ENCODE measurements at regions not wholly inside any gene's neighbourhood (a gene's known extent, or its start where the extent isn't known, plus 50 kb on each side); places are given as distances from the start of the nearest gene placed in this dataset.

GRCh38 chr18:73952296-73952946 is 195.2 kb downstream of the FBXO15 start (continued):
- TF ChIP-seq, protein P1, sequence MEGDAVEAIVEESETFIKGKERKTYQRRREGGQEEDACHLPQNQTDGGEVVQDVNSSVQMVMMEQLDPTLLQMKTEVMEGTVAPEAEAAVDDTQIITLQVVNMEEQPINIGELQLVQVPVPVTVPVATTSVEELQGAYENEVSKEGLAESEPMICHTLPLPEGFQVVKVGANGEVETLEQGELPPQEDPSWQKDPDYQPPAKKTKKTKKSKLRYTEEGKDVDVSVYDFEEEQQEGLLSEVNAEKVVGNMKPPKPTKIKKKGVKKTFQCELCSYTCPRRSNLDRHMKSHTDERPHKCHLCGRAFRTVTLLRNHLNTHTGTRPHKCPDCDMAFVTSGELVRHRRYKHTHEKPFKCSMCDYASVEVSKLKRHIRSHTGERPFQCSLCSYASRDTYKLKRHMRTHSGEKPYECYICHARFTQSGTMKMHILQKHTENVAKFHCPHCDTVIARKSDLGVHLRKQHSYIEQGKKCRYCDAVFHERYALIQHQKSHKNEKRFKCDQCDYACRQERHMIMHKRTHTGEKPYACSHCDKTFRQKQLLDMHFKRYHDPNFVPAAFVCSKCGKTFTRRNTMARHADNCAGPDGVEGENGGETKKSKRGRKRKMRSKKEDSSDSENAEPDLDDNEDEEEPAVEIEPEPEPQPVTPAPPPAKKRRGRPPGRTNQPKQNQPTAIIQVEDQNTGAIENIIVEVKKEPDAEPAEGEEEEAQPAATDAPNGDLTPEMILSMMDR (conservative IDR thresholded peaks at IDR 0.05; ENCODE audit: low read depth in 2 of 2): no peak
- TF ChIP-seq ZNF462 (CRISPR knock-in tag; IDR thresholded peaks at IDR 0.05): no peak
- TF ChIP-seq STAT1 (IDR thresholded peaks at IDR 0.05; ENCODE audit: unreplicated experiment): no peak
- TF ChIP-seq ZNF331 (CRISPR knock-in tag; IDR thresholded peaks at IDR 0.05; ENCODE audit: low read depth): no peak

GRCh38 chr18:73950116-73950700 is 197.4 kb downstream of the FBXO15 start:
- ATAC-seq (no peak), DNase-seq (ENCODE audit: low spot score) (no peak)
- no peaks in the 10 kb centered on the region for H3K27me3 ChIP-seq (ENCODE audit: insufficient read depth)
- H3K4me1 ChIP-seq (ENCODE audit: insufficient read depth): no peaks in the 10 kb centered on the region
- H3K4me2 ChIP-seq: no peak overlapping the region
- H3K4me3 ChIP-seq: no peak overlapping the region
- Mint-ChIP-seq H3K36me3 (ENCODE audit: low read depth) (no peaks in the 10 kb centered on the region; the same call in 1 of the 3 replicates), H3K9me3 (peaks cover 7% of the 10 kb centered on the region; the same call in 1 of the 3 replicates), H3K27me3 (ENCODE audit: insufficient read depth, low read depth, poor library complexity) (no peaks in the 10 kb centered on the region), H3K4me1 (peaks cover 9% of the 10 kb centered on the region; the same call in 2 of the 3 replicates), H3K4me3 (no peak overlapping the region), H3K27ac (no peak overlapping the region)
- no peak overlapping the region for H2AFZ ChIP-seq
- no peaks in the 10 kb centered on the region for H3F3A ChIP-seq (replicated peaks; ENCODE audit: low read depth)
- H3K79me2 ChIP-seq (replicated peaks; ENCODE audit: insufficient read depth): no peaks in the 10 kb centered on the region
- no peaks in the 10 kb centered on the region for H3K36me3 ChIP-seq (ENCODE audit: insufficient read depth)
- H3K9me2 ChIP-seq (ENCODE audit: insufficient read depth): no peaks in the 10 kb centered on the region; the same call in 1 of the 2 replicates
- no peaks in the 10 kb centered on the region for H4K20me1 ChIP-seq (replicated peaks; ENCODE audit: insufficient read depth)
- H3K27ac ChIP-seq (ENCODE audit: low read depth): no peak overlapping the region
- no peak for TF ChIP-seq POLR2AphosphoS5 (IDR thresholded peaks at IDR 0.05; ENCODE audit: low read depth)
- TF ChIP-seq JUNB (IDR thresholded peaks at IDR 0.05; ENCODE audit: unreplicated experiment): no peak
- no peak for TF ChIP-seq ZNF114 (CRISPR knock-in tag; IDR thresholded peaks at IDR 0.05)
- TF ChIP-seq NANOG (IDR thresholded peaks at IDR 0.05; ENCODE audit: borderline replicate concordance): no peak
- TF ChIP-seq EZH2 (IDR thresholded peaks at IDR 0.05; ENCODE audit: low read depth, unreplicated experiment): no peak
- no peak for TF ChIP-seq ETS1 (IDR thresholded peaks at IDR 0.05)
- TF ChIP-seq, protein P1 (conservative IDR thresholded peaks at IDR 0.05; ENCODE audit: low read depth in 2 of 2): no peak
- no peak for TF ChIP-seq EZH2phosphoT487 (IDR thresholded peaks at IDR 0.05; ENCODE audit: unreplicated experiment)
- TF ChIP-seq ZNF331 (CRISPR knock-in tag; IDR thresholded peaks at IDR 0.05; ENCODE audit: low read depth): no peak
- no peak for TF ChIP-seq CREB1 (CRISPR knock-in tag; IDR thresholded peaks at IDR 0.05; ENCODE audit: low read depth)

Measured in GM23338 (cell line).